WTC11 (cell line): ENCODE measurements at regions not wholly inside any gene's neighbourhood (a gene's known extent, or its start where the extent isn't known, plus 50 kb on each side); places are given as distances from the start of the nearest gene placed in this dataset.

Experiments
- ATAC-seq: fragments of 200-7000 bp; cut with Tn5 transposase; 2 replicates; pipeline ENCODE4 v1.10.0; 2021; ENCODE audit warnings: mild to moderate bottlenecking, moderate library complexity
- CTCF ChIA-PET: fragments of 300-600 bp; sonication (Branson Sonifier 250); formaldehyde crosslinking; loops from one replicate; lab custom pipeline; 2021; ENCODE audit warnings: antibody characterized with exemption; lab: Charles Lee
- POLR2A ChIA-PET: fragments of 350-600 bp; sonication (Branson Sonifier 250); formaldehyde crosslinking; loops from one replicate; lab custom pipeline; 2021; ENCODE audit warnings: antibody characterized with exemption; lab: Charles Lee
- DNase-seq: peaks from one replicate; pipeline ENCODE4 v3.0.0; 2021; ENCODE audit warnings: low spot score
- H3K27ac Mint-ChIP-seq: 2 replicates; pipeline ENCODE4 v1.8.0; 2021; ENCODE audit warnings: mixed read lengths
- H3K27me3 Mint-ChIP-seq: 2 replicates; pipeline ENCODE4 v1.8.0; 2021; ENCODE audit warnings: low read depth, mild to moderate bottlenecking, moderate library complexity, mixed read lengths
- H3K36me3 Mint-ChIP-seq: 2 replicates; pipeline ENCODE4 v1.8.0; 2021; ENCODE audit warnings: mixed read lengths
- H3K4me1 Mint-ChIP-seq: 2 replicates; pipeline ENCODE4 v1.8.0; 2022; ENCODE audit warnings: mixed read lengths
- H3K4me3 Mint-ChIP-seq: 2 replicates; pipeline ENCODE4 v1.8.0; 2021; ENCODE audit warnings: mild to moderate bottlenecking, moderate library complexity, mixed read lengths
- H3K9me3 Mint-ChIP-seq: 2 replicates; pipeline ENCODE4 v1.8.0; 2021; ENCODE audit warnings: mixed read lengths
- AFF4 ChIP-seq: sonication (generic); formaldehyde crosslinking; IDR thresholded peaks from 2 replicates; pipeline ENCODE4 v1.8.1; 2023; ENCODE audit warnings: mild to moderate bottlenecking, missing genetic modification reagents, borderline replicate concordance
- AR ChIP-seq: fragments of 250-450 bp; sonication (Bioruptor Pico); IDR thresholded peaks from 2 replicates; pipeline ENCODE4 v1.9.0; 2021; ENCODE audit warnings: mild to moderate bottlenecking
- CREM ChIP-seq: sonication (generic); formaldehyde crosslinking; IDR thresholded peaks from 2 replicates; pipeline ENCODE4 v1.8.1; 2022; ENCODE audit warnings: mild to moderate bottlenecking, missing genetic modification reagents, moderate library complexity
- E2F1 ChIP-seq: sonication (generic); formaldehyde crosslinking; IDR thresholded peaks from 2 replicates; pipeline ENCODE4 v1.8.0; 2022; ENCODE audit warnings: mild to moderate bottlenecking, missing genetic modification reagents
- ELF4 ChIP-seq: sonication (generic); formaldehyde crosslinking; IDR thresholded peaks from 2 replicates; pipeline ENCODE4 v1.8.1; 2022; ENCODE audit warnings: low read depth, mild to moderate bottlenecking, moderate library complexity, missing genetic modification reagents
- FOXK1 ChIP-seq: sonication (generic); formaldehyde crosslinking; IDR thresholded peaks from 2 replicates; pipeline ENCODE4 v1.8.0; 2022; ENCODE audit warnings: mild to moderate bottlenecking, moderate library complexity, missing genetic modification reagents
- FOXP1 ChIP-seq: sonication (generic); formaldehyde crosslinking; IDR thresholded peaks from 2 replicates; pipeline ENCODE4 v1.8.0; 2022; ENCODE audit warnings: missing genetic modification reagents, mild to moderate bottlenecking, moderate library complexity, borderline replicate concordance
- MYBL2 ChIP-seq: sonication (generic); formaldehyde crosslinking; IDR thresholded peaks from 2 replicates; pipeline ENCODE4 v1.8.1; 2023; ENCODE audit warnings: mild to moderate bottlenecking, moderate library complexity, missing genetic modification reagents
- NFE2L1 ChIP-seq: sonication (generic); formaldehyde crosslinking; IDR thresholded peaks from 2 replicates; pipeline ENCODE4 v1.8.1; 2023; ENCODE audit warnings: missing genetic modification reagents
- NR1H2 ChIP-seq: sonication (generic); formaldehyde crosslinking; IDR thresholded peaks from 2 replicates; pipeline ENCODE4 v1.9.0; 2021; ENCODE audit warnings: mild to moderate bottlenecking, moderate library complexity, missing genetic modification reagents
- NR2C2 ChIP-seq: sonication (generic); formaldehyde crosslinking; IDR thresholded peaks from 2 replicates; pipeline ENCODE4 v1.8.0; 2022; ENCODE audit warnings: mild to moderate bottlenecking, missing genetic modification reagents
- PRRX2 ChIP-seq: fragments of 250-450 bp; sonication (Bioruptor Pico); IDR thresholded peaks from 2 replicates; pipeline ENCODE4 v1.8.0; 2021; ENCODE audit warnings: mild to moderate bottlenecking
- RELA ChIP-seq: sonication (generic); formaldehyde crosslinking; IDR thresholded peaks from 2 replicates; pipeline ENCODE4 v1.8.1; 2022; ENCODE audit warnings: missing genetic modification reagents, mild to moderate bottlenecking, borderline replicate concordance
- STAT6 ChIP-seq: sonication (generic); formaldehyde crosslinking; conservative IDR thresholded peaks from 2 replicates; pipeline ENCODE4 v1.8.1; 2023; ENCODE audit warnings: mild to moderate bottlenecking, low read depth, missing genetic modification reagents, moderate library complexity
- USF1 ChIP-seq: sonication (generic); formaldehyde crosslinking; IDR thresholded peaks from 2 replicates; pipeline ENCODE4 v1.8.0; 2022; ENCODE audit warnings: mild to moderate bottlenecking, missing genetic modification reagents
- ZBTB43 ChIP-seq: sonication (generic); formaldehyde crosslinking; IDR thresholded peaks from 2 replicates; pipeline ENCODE4 v1.8.1; 2023; ENCODE audit warnings: mild to moderate bottlenecking, missing genetic modification reagents
- ZNF317 ChIP-seq: sonication (generic); formaldehyde crosslinking; IDR thresholded peaks from 2 replicates; pipeline ENCODE4 v1.8.1; 2023; ENCODE audit warnings: low read depth, mild to moderate bottlenecking, moderate library complexity, missing genetic modification reagents, borderline replicate concordance
- ZNF671 ChIP-seq: fragments of 250-450 bp; sonication (Bioruptor Pico); IDR thresholded peaks from 2 replicates; pipeline ENCODE4 v1.8.0; 2021; ENCODE audit warnings: mild to moderate bottlenecking

GRCh38 chr3:124560666-124561215, 169.5 kb upstream of the UMPS start:
- H3K27ac Mint-ChIP-seq: no peak overlapping the region
- no peak for TF ChIP-seq NR2C2 (CRISPR knock-in tag)
- no peak for TF ChIP-seq STAT6 (CRISPR knock-in tag)
- no peak for TF ChIP-seq MYBL2 (CRISPR knock-in tag)
- no peak for TF ChIP-seq FOXP1 (CRISPR knock-in tag)
- TF ChIP-seq ZNF671 (CRISPR knock-in tag): no peak
- TF ChIP-seq PRRX2: no peak
- no peak for TF ChIP-seq ZNF317 (CRISPR knock-in tag)
- no peak for TF ChIP-seq CREM (CRISPR knock-in tag)
- no peak for TF ChIP-seq NR1H2
- TF ChIP-seq ELF4: no peak
- no peak for TF ChIP-seq AR
- no peak for TF ChIP-seq USF1 (CRISPR knock-in tag)
- no peak for TF ChIP-seq NFE2L1 (CRISPR knock-in tag)
- TF ChIP-seq, all 79 proteins: peak for 0
- Mint-ChIP-seq H3K9me3 (no peaks in the 10 kb centered on the region; the same call in 1 of the 2 replicates), H3K36me3 (no peaks in the 10 kb centered on the region), H3K4me3 (no peak overlapping the region), H3K4me1 (peaks cover 37% of the 10 kb centered on the region), H3K27me3 (no peaks in the 10 kb centered on the region)
- ChIA-PET CTCF (interaction anchor here (0.6 to 3.8 kb wide), 16 partner anchors 11 to 545 kb away, joined by 3 to 42 read pairs (median 5); no protein-coding TSS in a partner anchor), POLR2A (interaction anchor here (0.6 to 0.8 kb wide), 2 partner anchors 20 to 781 kb away, joined by 3 read pairs; no protein-coding TSS in a partner anchor)
- ATAC-seq: no peak
- no peak for DNase-seq

GRCh38 chr3:124562769-124563168, 167.5 kb upstream of the UMPS start:
- H3K4me1 Mint-ChIP-seq: peaks cover 29% of the 10 kb centered on the region
- H3K4me3 Mint-ChIP-seq: no peak overlapping the region
- DNase-seq (no peak), ATAC-seq (no peak)
- no peaks in the 10 kb centered on the region; the same call in 1 of the 2 replicates for H3K9me3 Mint-ChIP-seq
- no peaks in the 10 kb centered on the region for H3K36me3 Mint-ChIP-seq
- ChIA-PET CTCF (interaction anchor here (1.2 to 5.2 kb wide), 2 partner anchors 108 to 127 kb away, joined by 3 to 89 read pairs; no protein-coding TSS in a partner anchor), POLR2A (no interaction called here)
- H3K27ac Mint-ChIP-seq: no peak overlapping the region
- no peaks in the 10 kb centered on the region for H3K27me3 Mint-ChIP-seq
- TF ChIP-seq FOXK1 (CRISPR knock-in tag) (no peak), RELA (CRISPR knock-in tag) (no peak), AFF4 (CRISPR knock-in tag) (no peak), ZBTB43 (CRISPR knock-in tag) (no peak), STAT6 (CRISPR knock-in tag) (no peak), E2F1 (CRISPR knock-in tag) (no peak), FOXP1 (CRISPR knock-in tag) (no peak)
